Common myeloid progenitor, CD34-positive (primary cell): ENCODE measurements at regions not wholly inside any gene's neighbourhood (a gene's known extent, or its start where the extent isn't known, plus 50 kb on each side); places are given as distances from the start of the nearest gene placed in this dataset.

Source experiments
- CTCF ChIA-PET: fragments of 350-600 bp; sonication (Branson Sonifier 250); formaldehyde crosslinking; loops from one replicate; lab custom pipeline; 2021; ENCODE audit warnings: antibody characterized with exemption; lab: Charles Lee
- POLR2A ChIA-PET: fragments of 350-600 bp; sonication (Branson Sonifier 250); formaldehyde crosslinking; loops from one replicate; lab custom pipeline; 2021; ENCODE audit warnings: antibody characterized with exemption; lab: Charles Lee
- DNase-seq, 3 donors: peaks; one replicate each; pipeline versions ENCODE4 v3.0.0 to v3.0.0-alpha.2; 2013
- H3K27ac ChIP-seq, 2 experiments: 1 replicate in 1 of 2; 2 replicates in 1 of 2; pipeline ENCODE4 v1.7.0; 2013; ENCODE audit warnings: inconsistent platforms in 2 of 2, low read length in 2 of 2, mild to moderate bottlenecking in 2 of 2, low read depth in 1 of 2, moderate library complexity in 1 of 2; ENCODE audit not compliant: severe bottlenecking in 2 of 2, insufficient read depth in 1 of 2, poor library complexity in 1 of 2
- H3K27me3 ChIP-seq, 5 experiments: replicated peaks in 2 of 5; 1 replicate in 3 of 5; 2 replicates in 2 of 5; pipeline versions ENCODE4 v1.6.1 to v1.7.0; 2013; ENCODE audit warnings: low read length in 4 of 5, mild to moderate bottlenecking in 2 of 5, moderate library complexity in 2 of 5, inconsistent platforms in 1 of 5; ENCODE audit not compliant: insufficient read depth in 5 of 5, control insufficient read depth in 4 of 5
- H3K36me3 ChIP-seq, 4 experiments: 1 replicate in 2 of 4; 2 replicates in 2 of 4; pipeline versions ENCODE4 v1.6.1 to v1.7.0; 2013; ENCODE audit warnings: low read length in 3 of 4, control low read depth in 1 of 4, mild to moderate bottlenecking in 1 of 4; ENCODE audit not compliant: control insufficient read depth in 4 of 4, insufficient read depth in 4 of 4
- H3K4me1 ChIP-seq, 4 experiments: 1 replicate in 3 of 4; 2 replicates in 1 of 4; pipeline versions ENCODE4 v1.6.1 to v1.7.1; 2013; ENCODE audit warnings: low read length in 3 of 4, mild to moderate bottlenecking in 3 of 4, control low read depth in 1 of 4, inconsistent platforms in 1 of 4, moderate library complexity in 1 of 4; ENCODE audit not compliant: control insufficient read depth in 4 of 4, insufficient read depth in 4 of 4; ENCODE audit errors: control extremely low read depth in 1 of 4
- H3K4me3 ChIP-seq, 7 experiments: 1 replicate in 4 of 7; 2 replicates in 3 of 7; pipeline versions ENCODE4 v1.5.1 to v1.7.0; 2013; ENCODE audit warnings: mild to moderate bottlenecking in 7 of 7, low read length in 6 of 7, moderate library complexity in 6 of 7, inconsistent platforms in 2 of 7, low read depth in 2 of 7, control low read depth in 1 of 7; ENCODE audit not compliant: insufficient read depth in 4 of 7, control insufficient read depth in 1 of 7; ENCODE audit errors: extremely low read depth in 1 of 7
- H3K9me3 ChIP-seq, 5 experiments: 1 replicate in 4 of 5; 2 replicates in 1 of 5; pipeline versions ENCODE4 v1.6.1 to v1.7.1; 2013; ENCODE audit warnings: low read length in 4 of 5, mild to moderate bottlenecking in 2 of 5, inconsistent platforms in 1 of 5, low read depth in 1 of 5, moderate library complexity in 1 of 5; ENCODE audit not compliant: control insufficient read depth in 4 of 5, insufficient read depth in 2 of 5; ENCODE audit errors: control extremely low read depth in 1 of 5
- WGBS: methylation state at CpG from one replicate; pipeline ENCODE4 v1.1.5; 2013; ENCODE audit not compliant: insufficient coverage; 5-methylcytosine and 5-hydroxymethylcytosine counted together

DNA sequence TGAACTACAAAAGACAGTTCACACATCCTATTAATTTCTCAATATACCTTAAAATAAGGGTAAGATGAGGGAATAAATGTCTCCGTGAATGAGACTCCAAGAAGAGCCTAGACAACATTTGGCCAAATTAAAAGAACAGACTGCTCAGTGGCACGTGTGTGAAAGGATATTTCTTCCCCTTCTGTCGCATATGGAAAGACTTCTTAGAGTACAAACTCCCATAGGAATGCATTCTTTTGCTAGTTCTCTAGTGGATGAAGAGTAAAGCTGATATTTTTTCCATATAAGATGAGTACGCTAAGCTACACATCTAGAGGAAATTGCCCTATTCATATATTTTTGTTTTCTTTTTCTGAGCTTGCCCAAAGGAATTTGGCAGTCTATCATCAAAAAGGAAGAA lies 710.0 kb upstream of the ID2 start:
- no CpG with 5 or more reads among the region's 4 CpGs for WGBS
- peaks cover 0 to 4% (median 0%) of the 10 kb centered on the region in 5 experiments for H3K9me3 ChIP-seq
- no peaks in the 10 kb centered on the region for H3K36me3 ChIP-seq
- no peak for DNase-seq
- H3K27me3 ChIP-seq = no peaks in the 10 kb centered on the region
- no peak overlapping the region for H3K27ac ChIP-seq
- CTCF ChIA-PET = interaction anchor here (1.0 to 2.2 kb wide), 2 partner anchors 14 to 18 kb away, joined by 3 to 7 read pairs; no protein-coding TSS in a partner anchor
- H3K4me1 ChIP-seq = no peaks in the 10 kb centered on the region
- POLR2A ChIA-PET = interaction anchor here (0.6 kb wide), 1 partner anchor 16 kb away, joined by 4 read pairs; no protein-coding TSS in a partner anchor
- no peak overlapping the region for H3K4me3 ChIP-seq

DNA sequence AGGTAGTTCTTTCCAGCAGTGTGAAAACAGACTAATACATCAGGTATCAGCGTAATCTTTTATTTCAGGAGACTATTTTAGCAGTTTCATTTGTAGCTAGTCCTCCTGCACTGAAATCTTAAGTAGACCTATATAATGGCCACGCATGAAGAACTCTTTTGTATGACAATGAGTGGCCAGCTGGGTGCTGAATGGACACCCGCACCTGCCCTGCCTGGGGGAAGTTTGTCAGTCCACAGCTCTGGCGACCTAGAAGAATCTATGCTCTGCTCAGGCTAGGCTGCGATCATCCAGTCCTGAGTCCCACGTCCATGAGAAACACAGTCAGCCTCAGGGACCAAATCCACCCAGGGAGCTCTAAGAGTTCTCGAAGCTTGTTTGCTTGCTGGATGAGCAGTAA lies 709.2 kb upstream of the ID2 start:
- H3K27ac ChIP-seq = no peak overlapping the region
- CTCF ChIA-PET = interaction anchor here (1.0 to 2.2 kb wide), 2 partner anchors 13 to 19 kb away, joined by 3 to 7 read pairs; no protein-coding TSS in a partner anchor
- peaks cover 0 to 4% (median 0%) of the 10 kb centered on the region in 5 experiments for H3K9me3 ChIP-seq
- no peak overlapping the region for H3K4me3 ChIP-seq
- H3K4me1 ChIP-seq = no peaks in the 10 kb centered on the region
- no peaks in the 10 kb centered on the region for H3K27me3 ChIP-seq
- DNase-seq = no peak
- no peaks in the 10 kb centered on the region for H3K36me3 ChIP-seq
- POLR2A ChIA-PET = no interaction called here
- WGBS = 92% methylated on average over 6 of the region's 7 CpGs

DNA sequence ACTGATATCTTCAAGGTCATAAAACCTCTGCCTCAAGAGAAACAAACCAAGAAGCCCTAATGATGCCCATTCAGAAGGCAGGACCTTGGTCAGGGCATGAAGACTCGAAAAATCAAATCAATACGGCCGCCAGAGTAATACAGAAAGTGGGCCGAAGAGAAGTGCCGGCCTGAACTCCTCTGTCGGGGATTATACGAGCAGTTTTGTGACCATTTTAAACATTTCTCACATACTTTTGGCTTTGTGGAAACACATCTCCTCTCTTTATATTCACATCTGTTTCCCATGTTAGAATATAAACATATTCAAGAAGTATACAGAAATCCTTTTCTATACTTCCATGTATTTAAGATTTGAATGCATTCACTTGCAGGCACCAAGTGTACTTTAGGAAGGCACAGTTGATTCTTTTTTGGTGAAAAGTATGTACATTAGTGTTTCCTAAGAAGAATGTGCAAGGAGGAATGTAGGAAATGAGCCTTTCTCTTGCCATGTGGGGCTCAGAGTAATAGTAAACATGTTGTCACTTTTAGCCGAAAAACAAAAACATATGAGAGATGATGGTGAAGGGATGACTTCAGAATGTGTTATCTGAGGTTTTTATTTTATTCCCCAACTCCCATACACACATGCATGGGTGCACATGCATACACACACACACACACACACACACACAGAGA lies 707.9 kb upstream of the ID2 start:
- Histone ChIP-seq H3K27ac (no peak overlapping the region), H3K9me3 (peaks cover 0 to 4% (median 0%) of the 10 kb centered on the region in 5 experiments), H3K27me3 (no peaks in the 10 kb centered on the region), H3K4me3 (no peak overlapping the region), H3K4me1 (no peaks in the 10 kb centered on the region), H3K36me3 (no peaks in the 10 kb centered on the region)
- CTCF ChIA-PET = no interaction called here
- DNase-seq = no peak
- 100% methylated on average over 6 of the region's 8 CpGs for WGBS
- POLR2A ChIA-PET = no interaction called here

DNA sequence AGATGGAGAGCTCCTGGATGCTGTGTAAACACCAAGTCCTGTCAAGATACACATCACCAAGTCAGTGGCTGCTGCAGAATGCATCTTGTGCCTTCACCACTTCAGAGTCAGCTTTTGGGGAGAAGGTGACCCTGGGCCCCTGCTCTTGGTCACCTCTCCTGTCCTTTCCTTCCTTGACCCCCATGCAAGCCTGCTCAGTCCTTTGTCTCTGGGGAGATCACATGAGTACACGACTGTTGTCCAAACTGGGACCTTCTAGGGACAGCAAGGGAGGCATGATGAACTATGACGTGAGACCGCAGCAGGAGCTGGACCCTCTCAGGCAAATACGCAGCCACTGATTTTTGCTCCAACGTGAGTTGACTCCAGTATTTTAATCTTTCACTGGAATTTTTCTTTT lies 706.9 kb upstream of the ID2 start:
- WGBS = 100% methylated on average over 3 of the region's 5 CpGs
- H3K27ac ChIP-seq = no peak overlapping the region

DNA sequence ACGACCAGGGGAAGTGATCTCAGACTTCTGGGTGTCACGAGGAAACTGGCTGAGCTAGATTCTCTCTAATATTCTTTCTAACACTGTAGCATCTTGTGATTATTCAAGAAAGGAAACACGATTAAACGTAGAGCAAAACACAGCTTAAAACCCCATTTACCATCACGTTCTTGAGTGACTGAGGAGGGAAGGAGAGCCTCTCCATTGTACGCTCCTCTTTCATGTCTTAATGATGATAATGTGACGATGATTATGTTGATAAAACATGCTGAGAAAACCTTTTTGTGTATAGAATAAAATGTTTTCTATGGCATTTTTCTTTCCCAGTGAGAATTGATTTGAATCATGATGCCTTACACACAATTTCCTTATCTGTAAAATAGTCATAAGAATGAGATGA lies 705.6 kb upstream of the ID2 start:
- ChIA-PET CTCF (no interaction called here), POLR2A (interaction anchor here (0.6 kb wide), 1 partner anchor 11 kb away, joined by 3 read pairs; no protein-coding TSS in a partner anchor)
- H3K27ac ChIP-seq = no peak overlapping the region
- H3K9me3 ChIP-seq = no peaks in the 10 kb centered on the region
- H3K4me1 ChIP-seq = no peaks in the 10 kb centered on the region
- H3K27me3 ChIP-seq = no peaks in the 10 kb centered on the region
- WGBS = 95% methylated on average over 4 of the region's 7 CpGs
- H3K4me3 ChIP-seq = no peak overlapping the region
- no peaks in the 10 kb centered on the region for H3K36me3 ChIP-seq
- no peak for DNase-seq

More for the DNA sequence above, 706.9 kb upstream of the ID2 start:
- no peaks in the 10 kb centered on the region for H3K27me3 ChIP-seq
- H3K4me3 ChIP-seq = no peak overlapping the region
- peaks cover 0 to 4% (median 0%) of the 10 kb centered on the region in 5 experiments for H3K9me3 ChIP-seq
- ChIA-PET CTCF (interaction anchor here (1.5 kb wide), 1 partner anchor 9 kb away, joined by 4 read pairs; no protein-coding TSS in a partner anchor), POLR2A (no interaction called here)
- no peaks in the 10 kb centered on the region for H3K4me1 ChIP-seq
- no peaks in the 10 kb centered on the region for H3K36me3 ChIP-seq
- no peak for DNase-seq

DNA sequence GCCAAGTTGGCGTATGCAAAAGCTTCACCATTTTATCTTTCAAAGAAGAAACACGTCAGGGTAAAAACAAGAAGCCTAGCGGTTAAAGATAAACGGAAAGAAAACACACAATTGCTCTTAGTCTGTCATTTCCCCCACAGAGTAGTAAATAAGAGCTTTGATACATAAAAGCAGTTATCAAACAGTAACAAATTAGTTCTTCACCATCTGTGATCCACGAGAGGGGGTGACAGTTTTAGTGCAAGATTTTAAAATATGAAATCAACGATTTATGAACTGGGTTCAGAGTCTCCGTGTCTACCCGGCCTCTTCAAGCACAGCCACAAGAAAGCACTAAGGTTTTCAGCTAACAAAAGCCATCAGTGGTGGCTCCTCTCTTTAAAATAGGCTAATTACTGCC lies 703.9 kb upstream of the ID2 start:
- no peak overlapping the region for H3K27ac ChIP-seq
- H3K36me3 ChIP-seq = no peaks in the 10 kb centered on the region
- no peaks in the 10 kb centered on the region for H3K4me1 ChIP-seq
- H3K4me3 ChIP-seq = no peak overlapping the region
- H3K9me3 ChIP-seq = peaks cover 0 to 3% (median 1%) of the 10 kb centered on the region in 5 experiments
- POLR2A ChIA-PET = no interaction called here
- CTCF ChIA-PET = no interaction called here
- no peak for DNase-seq
- no peaks in the 10 kb centered on the region for H3K27me3 ChIP-seq
- WGBS = 81% methylated on average over 8 of the region's 8 CpGs

DNA sequence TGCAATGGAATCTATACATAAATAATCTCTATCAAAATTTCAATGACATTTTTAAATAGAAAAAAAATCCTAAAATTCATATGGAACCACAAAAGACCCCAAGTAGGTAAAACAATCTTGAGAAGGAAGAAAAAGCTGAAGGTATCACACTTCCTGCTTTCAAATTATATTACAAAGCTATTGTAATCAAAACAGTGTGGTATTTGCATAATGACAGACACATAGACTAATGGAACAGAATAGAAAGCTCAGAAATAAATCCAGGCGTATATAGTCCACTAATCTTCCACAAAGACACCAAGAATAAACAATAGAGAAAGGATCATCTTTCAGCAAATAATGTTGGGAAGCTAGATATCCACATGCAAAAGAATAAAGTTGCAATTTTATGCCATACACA lies 699.8 kb upstream of the ID2 start:
- peaks cover 14 to 15% (median 15%) of the 10 kb centered on the region in 4 experiments for H3K4me1 ChIP-seq
- H3K27ac ChIP-seq = no peak overlapping the region
- H3K4me3 ChIP-seq = no peak overlapping the region
- no peak for DNase-seq
- CTCF ChIA-PET = no interaction called here
- H3K27me3 ChIP-seq = no peaks in the 10 kb centered on the region
- H3K36me3 ChIP-seq = no peaks in the 10 kb centered on the region
- WGBS = no CpG with 5 or more reads among the region's 1 CpG
- POLR2A ChIA-PET = no interaction called here
- H3K9me3 ChIP-seq = peaks cover 0 to 3% (median 1%) of the 10 kb centered on the region in 5 experiments
